NCI-H2227 (cell line): ENCODE measurements at regions not wholly inside any gene's neighbourhood (a gene's known extent, or its start where the extent isn't known, plus 50 kb on each side); places are given as distances from the start of the nearest gene placed in this dataset.
"Not testable (repeated sequence)": the region's sequence is repeated elsewhere in the genome, so short reads cannot be mapped to it uniquely, and the experiment has no call there.

ENCODE experiments used
- DNase-seq: peaks from one replicate; lab custom pipeline; 2025; ENCODE audit not compliant: unreplicated experiment; lab: John Stamatoyannopoulos, UW

DNA sequence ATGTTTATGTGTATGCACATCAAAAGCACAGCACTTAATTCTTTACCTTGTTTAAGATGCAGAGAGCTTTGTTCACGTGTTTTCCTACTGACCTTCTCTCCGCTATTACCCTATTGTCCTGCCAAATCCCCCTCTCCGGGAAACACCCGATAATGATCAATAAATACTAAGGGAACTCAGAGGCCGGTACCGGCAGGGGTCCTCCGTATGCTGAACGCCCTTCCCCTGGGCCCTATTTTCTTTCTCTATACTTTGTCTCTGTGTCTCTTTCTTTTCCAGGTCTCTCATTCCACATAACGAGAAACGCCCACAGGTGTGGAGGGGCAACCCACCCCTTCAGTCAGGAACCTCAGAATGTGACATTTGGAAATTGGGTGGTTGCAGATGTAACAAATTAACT, 160.1 kb downstream of the ADRA2C start:
- DNase-seq, result not testable (repeated sequence)

DNA sequence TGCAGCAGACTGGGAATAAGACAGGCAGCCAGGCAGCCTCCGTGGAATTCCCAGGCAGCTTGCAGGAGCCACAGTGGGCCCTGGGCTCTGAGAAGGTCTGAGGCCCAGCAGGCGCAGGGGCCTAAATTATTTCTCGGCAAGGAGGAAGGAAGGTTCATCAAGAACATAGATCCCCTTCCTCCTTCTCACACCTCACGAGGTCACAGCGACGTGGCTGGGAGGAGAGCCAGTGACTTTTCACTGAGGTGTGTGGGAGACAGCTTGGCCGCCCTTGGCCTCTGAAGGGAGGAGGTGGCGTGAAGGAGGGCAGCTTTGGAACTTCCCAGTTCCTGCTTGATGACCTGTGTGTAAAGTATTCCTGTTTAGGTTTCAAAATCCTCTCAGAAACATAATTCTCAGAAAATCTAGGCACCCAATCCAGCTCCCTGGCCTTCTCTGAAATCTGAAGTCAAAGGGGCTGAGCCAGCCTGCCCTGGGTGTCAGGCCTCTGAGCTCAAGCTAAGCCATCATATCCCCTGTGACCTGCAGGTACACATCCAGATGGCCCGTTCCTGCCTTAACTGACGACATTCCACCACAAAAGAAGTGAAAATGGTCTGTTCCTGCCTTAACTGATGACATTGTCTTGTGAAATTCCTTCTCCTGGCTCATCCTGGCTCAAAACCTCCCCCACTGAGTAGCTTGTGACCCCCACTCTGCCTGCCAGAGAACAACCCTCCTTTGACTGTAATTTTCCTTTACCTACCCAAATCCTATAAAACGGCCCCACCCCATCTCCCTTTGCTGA, 161.0 kb downstream of the ADRA2C start:
- DNase-seq, result not testable (repeated sequence)

DNA sequence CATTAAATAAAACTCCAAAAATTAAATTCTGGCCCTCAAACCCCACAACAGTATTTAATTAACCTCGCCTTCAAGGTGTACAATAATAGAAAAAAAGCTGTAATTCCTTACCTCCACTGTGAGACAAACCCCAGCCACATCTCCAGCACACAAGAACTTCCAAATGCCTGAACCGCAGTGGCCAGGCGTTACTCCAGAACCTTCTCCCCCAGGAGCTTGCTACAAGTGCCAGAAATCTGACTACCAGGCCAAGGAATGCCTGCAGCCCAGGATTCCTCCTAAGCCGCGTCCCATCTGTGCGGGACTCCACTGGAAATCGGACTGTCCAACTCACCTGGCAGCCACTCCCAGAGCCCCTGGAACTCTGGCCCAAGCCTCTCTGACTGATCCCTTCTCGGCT, 163.2 kb downstream of the ADRA2C start:
- not testable (repeated sequence) for DNase-seq

DNA sequence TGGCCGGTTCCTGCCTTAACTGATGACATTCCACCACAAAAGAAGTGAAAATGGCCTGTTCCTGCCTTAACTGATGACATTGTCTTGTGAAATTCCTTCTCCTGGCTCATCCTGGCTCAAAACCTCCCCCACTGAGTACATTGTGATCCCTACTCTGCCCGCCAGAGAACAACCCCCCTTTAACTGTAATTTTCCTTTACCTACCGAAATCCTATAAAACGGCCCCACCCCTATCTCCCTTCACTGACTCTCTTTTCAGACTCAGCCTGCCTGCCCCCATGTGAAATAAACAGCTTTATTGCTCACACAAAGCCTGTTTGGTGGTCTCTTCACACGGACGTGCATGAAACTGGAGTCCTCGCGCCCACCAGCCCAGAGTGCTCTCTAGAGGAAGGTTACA, 166.5 kb downstream of the ADRA2C start:
- not testable (repeated sequence) for DNase-seq

DNA sequence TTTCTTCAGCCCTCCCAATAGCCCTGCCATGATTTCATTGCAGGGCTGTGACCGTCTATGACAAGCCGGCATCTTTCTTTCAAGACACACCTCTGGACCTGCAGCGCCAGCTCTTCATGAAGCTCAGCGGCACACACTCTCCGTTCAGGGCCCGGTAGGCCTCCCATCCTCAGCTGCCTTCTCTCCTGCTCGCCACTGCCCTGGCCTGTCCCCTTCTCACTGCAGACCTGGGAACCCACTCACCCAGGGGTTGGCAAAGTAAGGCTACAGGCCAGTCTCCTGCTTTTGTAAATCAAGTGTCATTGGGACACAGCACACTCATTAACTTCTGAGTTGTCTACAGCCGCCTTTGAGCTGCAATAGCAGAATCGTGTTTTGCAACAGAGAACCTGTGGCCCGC, 169.2 kb downstream of the ADRA2C start:
- not testable (repeated sequence) for DNase-seq

DNA sequence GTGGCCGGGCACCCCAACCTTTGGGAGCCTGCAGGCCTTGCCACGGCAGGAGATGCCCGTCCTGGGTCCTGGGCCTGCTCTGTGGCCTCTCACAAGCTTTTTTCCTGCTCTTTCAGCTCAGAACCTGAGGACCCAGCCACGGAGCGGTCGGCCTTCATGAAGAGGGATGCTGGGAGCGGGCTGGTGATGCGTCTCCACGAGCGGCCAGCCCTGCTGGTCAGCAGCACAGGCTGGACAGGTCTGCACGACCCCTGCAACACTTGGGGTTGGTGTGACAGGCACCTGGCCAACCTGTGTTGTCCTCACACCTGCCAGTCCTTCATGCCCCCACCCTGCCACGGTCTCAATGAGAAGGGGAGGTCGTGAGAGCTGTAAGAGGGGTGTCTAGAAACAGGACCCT, 170.0 kb downstream of the ADRA2C start:
- DNase-seq, result no peak

DNA sequence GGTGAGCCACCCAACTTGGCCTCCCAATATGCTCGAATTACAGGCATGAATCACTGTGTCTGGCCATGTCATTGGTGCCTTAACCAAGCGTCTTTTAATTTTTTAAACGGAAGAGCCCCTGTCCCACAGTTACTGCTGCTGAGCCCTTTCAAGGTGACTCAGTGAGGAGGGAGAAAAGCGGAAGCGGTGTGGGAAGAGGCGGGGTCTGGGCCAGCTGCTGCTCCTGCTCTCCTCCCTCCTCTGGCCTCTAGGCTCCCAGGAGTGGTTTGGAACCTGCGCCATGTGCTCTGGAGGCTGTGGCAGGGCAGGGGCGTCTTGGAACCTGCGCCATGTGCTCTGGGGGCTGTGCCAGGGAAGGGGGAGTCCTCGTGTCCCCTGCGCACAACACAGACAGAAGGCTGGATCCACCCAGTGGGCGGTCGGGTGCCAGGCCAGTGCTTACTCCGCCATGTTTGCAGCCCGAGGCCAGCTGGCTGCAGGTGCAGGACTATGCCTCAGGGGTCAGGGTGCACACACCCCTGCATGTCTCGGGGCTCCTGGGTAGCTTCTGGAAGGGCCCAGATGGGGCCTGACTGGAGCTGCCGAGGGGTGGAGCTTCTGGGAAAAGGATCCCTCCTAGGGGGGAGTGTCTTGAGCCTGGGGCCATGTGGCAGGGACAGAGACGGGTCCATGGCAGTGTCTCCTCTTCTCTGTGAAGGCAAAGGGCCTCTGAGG, 171.8 kb downstream of the ADRA2C start:
- DNase-seq, result not testable (repeated sequence)

DNA sequence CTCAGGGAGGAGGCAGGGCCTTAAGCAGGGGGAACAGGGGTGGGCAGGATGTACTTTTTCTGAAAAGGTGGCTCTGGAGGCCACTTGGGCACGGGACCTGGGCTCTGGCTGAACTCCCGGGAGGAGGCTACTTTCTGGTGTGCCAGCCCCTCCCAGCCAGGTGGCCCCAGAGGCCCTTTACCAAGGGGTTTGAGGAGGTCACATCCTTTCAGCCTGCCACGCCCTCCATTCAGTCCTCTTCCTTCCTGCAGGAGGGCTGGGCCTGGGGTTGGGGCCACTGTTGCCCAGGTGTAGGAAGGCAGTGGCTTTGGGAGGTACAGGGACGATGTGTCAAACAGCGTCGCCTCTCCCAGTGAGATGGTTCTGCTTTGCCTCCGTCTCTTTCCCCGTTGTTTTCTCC, 172.5 kb downstream of the ADRA2C start:
- DNase-seq, result not testable (repeated sequence)

DNA sequence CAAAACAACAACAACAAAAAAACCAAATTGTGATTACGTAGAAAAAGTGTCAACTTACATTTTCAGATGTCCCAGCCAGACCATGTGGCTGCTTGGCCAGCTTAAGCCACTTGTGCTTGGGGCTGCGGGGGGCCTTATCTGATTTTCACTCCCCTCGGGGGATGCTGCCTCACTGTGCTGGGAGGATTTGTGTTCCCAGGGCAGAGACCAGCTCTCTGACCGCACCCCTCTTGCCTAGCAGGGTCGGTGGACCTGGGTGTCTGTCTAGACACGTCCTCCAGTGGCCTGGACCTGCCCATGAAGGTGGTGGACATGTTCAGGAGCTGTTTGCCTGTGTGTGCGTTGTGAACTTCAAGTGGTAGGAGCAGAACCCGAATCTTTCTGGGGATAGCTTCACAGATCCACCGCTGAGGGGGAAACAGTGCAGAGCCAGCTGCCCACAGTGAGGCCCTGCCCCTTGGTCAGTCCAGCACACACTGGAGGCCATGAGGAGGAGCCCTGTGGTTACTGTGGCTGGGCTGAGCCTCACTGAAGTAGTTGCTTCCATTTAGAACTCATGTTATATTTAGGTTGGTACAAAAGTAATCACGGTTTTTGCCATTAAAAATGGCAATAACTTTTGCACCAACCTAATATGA, 173.9 kb downstream of the ADRA2C start:
- not testable (repeated sequence) for DNase-seq

DNA sequence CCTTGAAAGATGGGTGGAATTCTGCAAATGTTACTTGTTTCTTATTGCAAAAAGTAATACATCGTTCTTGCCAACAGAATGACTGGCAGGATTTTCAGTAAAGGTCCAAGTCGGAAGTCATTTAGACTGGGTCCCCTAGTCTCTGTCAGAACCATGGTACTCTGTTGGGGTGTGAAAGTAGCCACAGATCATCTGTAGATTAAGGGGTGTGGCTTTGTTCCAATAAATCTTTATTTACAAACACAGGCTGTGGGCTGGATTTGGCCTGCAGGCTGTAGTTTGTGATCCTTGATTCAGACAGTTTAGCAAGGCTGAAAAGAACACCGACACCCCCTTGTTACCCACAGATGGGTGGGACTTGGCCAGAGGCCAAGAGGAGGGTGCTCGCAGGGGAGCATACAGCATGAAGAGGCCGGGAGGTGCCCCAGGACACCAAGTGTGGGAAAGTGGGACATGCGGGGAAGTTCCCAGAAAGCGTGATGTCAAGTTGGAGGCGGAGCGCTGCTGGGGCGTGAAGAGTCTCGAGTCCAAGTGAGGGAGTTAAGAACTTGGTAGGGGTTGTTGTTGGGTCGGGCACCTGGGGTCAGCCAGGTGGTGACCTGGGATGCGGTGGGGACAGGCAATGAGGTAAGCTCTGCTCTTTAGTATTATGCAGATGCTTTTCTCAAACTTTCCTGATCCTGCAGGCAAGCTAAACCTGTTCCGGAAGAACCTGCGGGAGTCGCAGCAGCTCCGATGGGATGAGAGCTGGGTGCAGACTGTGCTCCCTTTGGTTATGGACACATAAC, 175.7 kb downstream of the ADRA2C start:
- DNase-seq, result not testable (repeated sequence)

DNA sequence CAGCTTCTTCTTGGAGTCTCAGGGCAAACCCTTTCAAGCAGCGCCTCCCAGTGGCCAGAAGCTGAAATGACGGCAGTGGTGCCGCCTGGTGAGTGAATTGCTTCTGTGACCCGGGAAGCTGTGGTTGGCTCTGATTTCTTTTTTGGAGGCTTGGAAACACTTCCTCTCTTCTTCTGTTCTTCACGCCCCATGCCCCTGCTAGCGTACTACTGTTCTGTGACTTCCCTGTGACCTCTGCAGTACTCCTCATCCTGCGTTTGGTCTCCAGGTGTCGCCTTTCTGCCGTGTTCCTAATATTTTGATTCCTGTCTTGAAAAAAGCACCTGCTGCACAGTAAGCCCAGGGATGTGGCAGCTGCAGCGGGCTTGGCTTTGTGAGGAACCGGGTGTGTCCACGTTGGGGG, 176.4 kb downstream of the ADRA2C start:
- DNase-seq, result peak; percentile 18

DNA sequence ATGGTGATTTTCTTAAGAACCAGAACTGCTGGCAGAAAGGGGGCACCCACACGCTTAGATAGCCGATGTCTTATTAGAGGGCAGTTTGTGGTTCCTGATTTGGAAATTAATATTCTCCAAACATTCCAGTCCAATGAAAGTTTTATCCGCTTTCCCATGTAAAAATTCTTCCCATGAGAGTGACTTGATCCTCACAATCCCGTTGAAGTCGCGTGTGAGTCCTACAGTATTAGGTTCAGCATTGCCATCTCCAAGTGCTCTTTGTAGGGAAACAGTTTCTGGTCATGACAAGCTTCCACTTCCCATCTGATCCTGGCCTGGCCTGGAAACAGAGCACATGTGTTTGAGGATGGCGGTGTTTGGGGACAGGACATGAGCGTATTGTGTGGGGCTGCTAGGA, 176.9 kb downstream of the ADRA2C start:
- not testable (repeated sequence) for DNase-seq

DNA sequence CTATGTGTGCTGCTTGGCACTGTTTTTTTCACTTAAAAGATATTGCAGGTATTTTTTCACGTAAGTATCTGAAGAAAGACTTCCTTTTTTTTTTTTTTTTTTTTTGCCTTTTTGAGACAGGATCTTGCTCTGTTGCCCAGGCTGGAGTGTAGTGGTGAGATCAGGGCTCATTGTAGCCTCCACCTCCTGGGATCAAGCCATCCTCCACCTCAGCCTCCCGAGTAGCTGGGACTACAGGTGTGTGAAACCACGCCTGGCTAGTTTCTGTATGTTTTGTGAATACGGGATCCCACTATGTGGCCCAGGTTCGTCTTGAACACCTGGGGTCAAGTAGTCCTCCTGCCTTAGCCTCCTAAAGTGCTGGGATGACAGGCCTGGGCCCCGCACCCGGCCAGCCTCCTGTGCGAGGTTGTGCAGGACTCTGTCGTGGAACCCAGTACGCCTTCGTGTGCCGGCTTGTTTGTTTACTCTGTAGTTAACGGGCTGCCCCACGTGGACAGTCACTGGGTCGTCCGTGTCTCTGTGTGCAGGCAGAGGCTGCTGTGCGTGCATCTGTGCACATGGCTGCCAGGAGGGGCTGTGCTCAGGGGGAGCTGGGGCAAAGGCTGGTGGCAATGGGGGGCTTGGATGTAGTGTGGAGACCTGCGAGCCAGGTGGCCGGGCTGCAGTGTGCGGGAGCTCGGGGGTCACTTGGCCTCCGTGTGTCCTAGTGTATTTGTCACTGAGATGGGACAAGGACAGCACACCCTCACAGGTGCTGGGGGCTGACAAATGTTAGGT, 179.5 kb downstream of the ADRA2C start:
- DNase-seq, result no peak

DNA sequence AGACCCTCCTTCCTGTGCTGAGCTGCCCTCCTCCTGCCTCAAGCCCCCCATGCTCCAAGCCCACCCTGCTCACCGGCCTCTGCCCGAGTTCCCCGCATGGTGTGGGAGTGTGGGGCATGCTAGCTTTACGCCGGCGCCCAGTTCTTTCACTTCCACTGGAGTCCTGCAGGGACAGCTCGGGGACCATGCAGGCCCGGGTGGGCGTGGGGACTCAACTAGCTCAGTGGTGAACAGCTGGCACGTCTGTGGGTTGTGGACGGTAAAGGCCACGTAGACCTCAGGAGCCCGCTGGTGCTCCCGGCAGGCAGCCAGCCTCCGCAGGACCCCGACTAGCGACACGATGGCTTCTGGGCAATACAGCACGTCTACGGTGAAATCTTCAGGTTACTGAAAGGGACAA, 180.4 kb downstream of the ADRA2C start:
- not testable (repeated sequence) for DNase-seq

DNA sequence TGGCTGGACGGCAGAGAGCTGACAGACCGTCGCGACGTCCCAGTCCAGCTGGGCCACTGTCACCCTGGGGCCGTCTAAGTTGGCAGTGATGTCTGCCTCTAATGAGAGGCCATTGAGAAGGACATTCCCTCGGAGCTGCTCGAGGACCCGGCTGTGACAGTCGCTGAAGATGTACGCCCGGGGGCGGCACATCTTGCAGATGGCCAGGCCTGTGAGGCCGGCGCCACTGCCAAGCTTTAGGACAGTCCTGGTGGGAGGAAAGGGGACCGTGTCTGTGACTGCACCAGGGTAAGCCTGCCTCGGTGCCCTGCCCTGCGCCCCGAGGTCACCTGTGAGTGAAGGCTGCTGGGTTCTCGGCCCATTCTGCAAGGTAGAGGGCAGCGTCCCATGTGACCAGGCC, 181.6 kb downstream of the ADRA2C start:
- DNase-seq, result not testable (repeated sequence)

DNA sequence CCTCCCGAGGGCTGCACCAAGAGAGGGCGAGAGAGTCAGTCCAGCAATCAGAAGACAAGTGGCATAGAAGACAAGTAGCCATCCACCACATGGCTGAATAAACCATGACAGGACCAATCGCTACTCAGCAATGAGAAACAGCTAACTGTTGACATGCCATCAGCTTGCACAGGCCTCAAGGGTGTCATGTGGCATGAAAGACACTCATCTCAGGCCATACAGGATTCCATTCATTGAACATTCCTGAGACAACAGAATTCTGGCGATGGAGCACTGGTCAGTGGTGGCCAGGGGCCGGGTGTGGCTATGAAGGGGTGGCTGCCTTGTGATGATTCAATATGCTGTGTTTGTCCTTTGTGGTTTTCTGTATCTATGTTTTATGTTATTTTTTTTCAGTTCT, 182.0 kb downstream of the ADRA2C start:
- not testable (repeated sequence) for DNase-seq

DNA sequence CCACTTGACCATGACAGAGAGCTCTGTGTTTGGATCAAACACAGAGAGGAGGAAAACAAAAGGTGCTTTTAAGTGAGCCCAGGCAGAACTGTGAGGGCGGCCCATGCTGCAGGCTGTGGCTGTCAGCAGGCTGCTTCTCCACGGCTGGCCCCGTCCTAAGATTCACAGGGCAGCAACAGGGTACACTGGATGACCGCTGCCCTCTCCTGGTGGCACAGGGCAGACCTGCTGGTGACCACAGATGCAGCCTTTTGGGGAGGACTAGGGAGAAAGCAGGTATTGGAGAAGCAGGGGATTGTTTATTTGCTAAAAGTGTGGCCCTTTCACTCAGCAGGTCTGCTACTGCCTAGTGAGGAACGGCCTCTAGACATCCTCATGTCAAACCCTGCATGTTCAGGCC, 183.7 kb downstream of the ADRA2C start:
- peak; percentile 13 for DNase-seq

DNA sequence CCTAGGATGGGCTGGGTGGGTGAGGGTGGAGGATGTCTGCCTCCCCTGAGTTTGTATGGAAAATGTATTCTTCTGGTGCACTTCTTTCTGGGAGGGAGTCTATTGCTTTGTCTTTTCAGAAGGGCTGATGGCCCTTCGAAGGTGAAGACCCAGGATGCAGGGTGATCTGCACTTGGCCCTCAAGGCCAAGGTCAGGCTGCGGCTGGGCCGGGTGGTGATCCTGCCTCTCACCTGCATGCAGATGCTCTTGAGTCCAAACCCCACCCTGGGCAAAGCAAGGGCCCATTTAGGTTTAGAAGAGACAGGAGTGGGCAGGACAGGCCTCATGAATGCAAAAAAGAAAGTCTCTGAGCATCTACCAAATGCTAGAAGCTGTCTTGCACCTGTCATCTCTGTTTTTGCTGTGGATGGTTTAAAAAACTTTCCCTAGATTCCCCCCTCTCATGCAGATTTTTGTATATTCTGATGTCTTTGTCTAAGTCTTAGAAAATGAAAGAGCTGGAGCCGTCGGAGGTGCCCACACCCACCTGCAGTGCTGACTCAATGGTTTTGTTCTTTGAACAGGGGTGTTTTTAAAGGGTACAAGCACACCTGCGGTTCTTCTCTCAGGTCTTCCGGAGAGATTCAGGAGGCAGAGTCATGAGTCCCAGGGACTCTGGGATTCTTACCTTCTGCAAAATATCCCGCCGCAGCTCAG, 186.4 kb downstream of the ADRA2C start:
- not testable (repeated sequence) for DNase-seq

DNA sequence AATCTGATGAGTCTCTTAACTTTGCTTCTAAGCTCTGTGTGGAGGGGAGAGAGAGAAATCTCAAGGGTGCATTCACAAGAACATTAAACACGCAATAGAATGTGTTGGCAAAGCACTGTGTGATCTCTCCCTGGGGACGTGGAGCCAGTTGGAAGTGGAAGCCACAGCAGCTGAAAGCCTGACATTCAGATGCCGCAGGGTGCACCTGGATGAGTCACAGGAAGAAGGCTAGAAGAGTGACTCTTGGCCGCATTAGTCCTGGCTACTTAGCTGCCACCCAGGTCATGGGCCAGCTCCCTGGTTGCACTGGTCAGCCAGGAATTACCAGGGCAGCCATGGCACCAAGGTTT, 186.9 kb downstream of the ADRA2C start:
- DNase-seq, result not testable (repeated sequence)
